HepG2 (cell line): ENCODE measurements at regions not wholly inside any gene's neighbourhood (a gene's known extent, or its start where the extent isn't known, plus 50 kb on each side); places are given as distances from the start of the nearest gene placed in this dataset.

ENCODE experiments used
- ATAC-seq: fragments of 200-7000 bp; cut with Tn5 transposase; 3 replicates; pipeline ENCODE4 v1.9.1; 2020; ENCODE audit warnings: mild to moderate bottlenecking, moderate library complexity
- BruUV-seq: library from RNA; stranded (reverse); fragments of 400-500 nt; replicated peaks from 2 replicates; lab custom pipeline; 2021; lab: Mats Ljungman, UMichigan
- CTCF ChIA-PET: fragments of 300-600 bp; formaldehyde crosslinking; extraction: SDS; loops from one replicate; lab custom pipeline; 2021; ENCODE audit warnings: low total read pairs, inconsistent platforms, low intra/inter-chr PET ratio; lab: Yijun Ruan, JAX
- POLR2A ChIA-PET: fragments of 350-600 bp; sonication (Branson Sonifier 250); formaldehyde crosslinking; loops from one replicate; lab custom pipeline; 2020; ENCODE audit warnings: antibody characterized with exemption, inconsistent platforms; lab: Yijun Ruan, JAX
- DNase-seq: peaks from one replicate; pipeline ENCODE4 v3.0.0-alpha.2; 2015; ENCODE audit warnings: low spot score
- FAIRE-seq: peaks from 3 replicates; lab custom pipeline; 2011; peaks lifted over from hg19 to GRCh38; lab: Jason Lieb, UNC
- H2AFZ ChIP-seq: one replicate; pipeline ENCODE4 v1.6.1; 2011; ENCODE audit warnings: low read length, inconsistent platforms
- H3K27ac ChIP-seq: fragments of 300-600 bp; 3 replicates; pipeline ENCODE4 v1.8.0; 2011; ENCODE audit warnings: mixed run types, mild to moderate bottlenecking, mixed read lengths, low read length, inconsistent platforms; ENCODE audit not compliant: insufficient read depth; ENCODE audit errors: extremely low read length
- H3K27me3 ChIP-seq, 2 experiments: fragments of 200-600 bp in 1 of 2; 2 replicates in 1 of 2; 3 replicates in 1 of 2; pipeline versions ENCODE4 v1.6.0 to v1.8.0; 2011; ENCODE audit warnings: low read length in 2 of 2, mild to moderate bottlenecking in 2 of 2, moderate library complexity in 2 of 2, inconsistent platforms in 1 of 2; ENCODE audit not compliant: insufficient read depth in 2 of 2, control insufficient read depth in 1 of 2
- H3K36me3 ChIP-seq, 2 experiments: fragments of 200-600 bp in 1 of 2; replicated peaks in 1 of 2; 2 replicates in 1 of 2; 3 replicates in 1 of 2; pipeline versions ENCODE4 v1.5.1 to v1.8.0; 2011; ENCODE audit warnings: low read length in 2 of 2, inconsistent platforms in 1 of 2; ENCODE audit not compliant: insufficient read depth in 2 of 2, control insufficient read depth in 1 of 2
- H3K4me1 ChIP-seq: 2 replicates; pipeline ENCODE4 v1.5.1; 2012; ENCODE audit warnings: low read length, inconsistent platforms; ENCODE audit not compliant: insufficient read depth
- H3K4me2 ChIP-seq: 2 replicates; pipeline ENCODE4 v1.6.0; 2011; ENCODE audit warnings: low read depth, low read length, inconsistent platforms
- H3K4me3 ChIP-seq, 3 experiments: fragments of 200-600 bp in 1 of 3; sonication (generic), shearing (Covaris generic) in 1 of 3; replicated peaks in 1 of 3; 2 replicates each; pipeline ENCODE4 v1.5.1; 2011 to 2016; ENCODE audit warnings: low read length in 3 of 3, inconsistent platforms in 2 of 3, low read depth in 2 of 3, mild to moderate bottlenecking in 2 of 3, control low read depth in 1 of 3, mixed read lengths in 1 of 3; ENCODE audit not compliant: insufficient read depth in 1 of 3
- H3K79me2 ChIP-seq: one replicate; pipeline ENCODE4 v1.6.1; 2011; ENCODE audit warnings: low read length, inconsistent platforms; ENCODE audit not compliant: insufficient read depth
- H3K9ac ChIP-seq: 2 replicates; pipeline ENCODE4 v1.6.0; 2011; ENCODE audit warnings: mild to moderate bottlenecking, low read depth, low read length, inconsistent platforms; ENCODE audit not compliant: insufficient read depth
- H3K9me3 ChIP-seq: 2 replicates; pipeline ENCODE4 v1.5.1; 2012; ENCODE audit warnings: mild to moderate bottlenecking, low read length
- H4K20me1 ChIP-seq: 2 replicates; pipeline ENCODE4 v1.6.0; 2011; ENCODE audit warnings: inconsistent platforms, mild to moderate bottlenecking, low read length, moderate library complexity; ENCODE audit not compliant: insufficient read depth
- PTBP1 ChIP-seq: fragments of 200-400 bp; formaldehyde crosslinking; IDR thresholded peaks from 2 replicates; pipeline ENCODE4 v1.6.1; 2018; ENCODE audit warnings: low read length, low read depth; ENCODE audit not compliant: poor library complexity, severe bottlenecking
- ZBTB14 ChIP-seq: sonication (generic); formaldehyde crosslinking; IDR thresholded peaks from 2 replicates; pipeline ENCODE4 v1.4.0; 2020; ENCODE audit warnings: missing genetic modification reagents
- ZNF530 ChIP-seq: sonication (generic); formaldehyde crosslinking; IDR thresholded peaks from 2 replicates; pipeline ENCODE4 v1.5.0; 2020; ENCODE audit warnings: low read depth, mild to moderate bottlenecking, missing genetic modification reagents
- WGBS: methylation state at CpG from one replicate; pipeline ENCODE4 v1.1.6; 2017; ENCODE audit warnings: low lambda C conversion rate; 5-methylcytosine and 5-hydroxymethylcytosine counted together
- in situ Hi-C: cut with HindIII; loops from 2 replicates; pipeline ENCODE4 v1.10.0; 2017; ENCODE audit warnings: low pct_unique_long_range_greater_than_20kb; ENCODE audit not compliant: extremely low pct_ligation_motif_present
- intact Hi-C: fragments of 100-400 bp; cut with micrococcal nuclease; formaldehyde crosslinking; loops from one replicate; pipeline ENCODE4 v1.10.0; 2022; ENCODE audit not compliant: unreplicated experiment
- TF ChIP-seq, protein P1 (sequence below): sonication (generic); formaldehyde crosslinking; IDR thresholded peaks from 2 replicates; pipeline ENCODE4 v1.9.0; 2021; ENCODE audit warnings: missing genetic modification reagents, mild to moderate bottlenecking, borderline replicate concordance
- TF ChIP-seq, protein P2 (sequence below): sonication (generic); formaldehyde crosslinking; IDR thresholded peaks from 2 replicates; pipeline ENCODE4 v1.4.0; 2020; ENCODE audit warnings: missing genetic modification reagents

DNA sequence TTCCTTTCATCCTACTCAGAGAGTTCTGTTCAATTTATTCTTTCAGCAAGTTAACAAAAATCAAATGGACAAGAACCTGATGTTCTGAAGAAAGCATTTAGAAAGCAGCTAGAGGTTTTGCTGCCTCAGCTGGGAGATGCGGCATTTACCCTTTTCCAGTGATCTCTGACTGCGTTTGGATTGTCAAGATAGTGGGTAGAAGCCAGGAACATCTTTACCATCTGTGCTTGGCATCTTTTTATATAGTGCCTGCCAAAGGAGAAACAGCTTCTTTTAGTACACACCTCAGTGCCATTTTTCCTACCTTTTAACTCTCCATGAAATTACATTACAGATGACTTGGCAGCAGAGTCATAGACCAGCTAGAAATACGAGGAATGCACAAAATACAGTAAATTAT, 680.8 kb downstream of the SLITRK1 start:
- Histone ChIP-seq H3K27ac (no peak overlapping the region), H3K4me3 (no peak overlapping the region), H3K9ac (no peak overlapping the region), H3K79me2 (no peaks in the 10 kb centered on the region), H3K4me1 (no peaks in the 10 kb centered on the region), H3K27me3 (no peaks in the 10 kb centered on the region), H3K9me3 (peaks cover 24% of the 10 kb centered on the region; the same call in 1 of the 2 replicates), H2AFZ (no peak overlapping the region), H3K36me3 (no peaks in the 10 kb centered on the region), H4K20me1 (no peaks in the 10 kb centered on the region), H3K4me2 (no peak overlapping the region)
- DNase-seq (no peak), ATAC-seq (no peak), FAIRE-seq (no peak)
- TF ChIP-seq, protein P1, sequence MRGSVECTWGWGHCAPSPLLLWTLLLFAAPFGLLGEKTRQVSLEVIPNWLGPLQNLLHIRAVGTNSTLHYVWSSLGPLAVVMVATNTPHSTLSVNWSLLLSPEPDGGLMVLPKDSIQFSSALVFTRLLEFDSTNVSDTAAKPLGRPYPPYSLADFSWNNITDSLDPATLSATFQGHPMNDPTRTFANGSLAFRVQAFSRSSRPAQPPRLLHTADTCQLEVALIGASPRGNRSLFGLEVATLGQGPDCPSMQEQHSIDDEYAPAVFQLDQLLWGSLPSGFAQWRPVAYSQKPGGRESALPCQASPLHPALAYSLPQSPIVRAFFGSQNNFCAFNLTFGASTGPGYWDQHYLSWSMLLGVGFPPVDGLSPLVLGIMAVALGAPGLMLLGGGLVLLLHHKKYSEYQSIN = no peak
- TF ChIP-seq ZBTB14 (no peak), ZNF530 (no peak), PTBP1 (no peak)
- TF ChIP-seq, protein P2, sequence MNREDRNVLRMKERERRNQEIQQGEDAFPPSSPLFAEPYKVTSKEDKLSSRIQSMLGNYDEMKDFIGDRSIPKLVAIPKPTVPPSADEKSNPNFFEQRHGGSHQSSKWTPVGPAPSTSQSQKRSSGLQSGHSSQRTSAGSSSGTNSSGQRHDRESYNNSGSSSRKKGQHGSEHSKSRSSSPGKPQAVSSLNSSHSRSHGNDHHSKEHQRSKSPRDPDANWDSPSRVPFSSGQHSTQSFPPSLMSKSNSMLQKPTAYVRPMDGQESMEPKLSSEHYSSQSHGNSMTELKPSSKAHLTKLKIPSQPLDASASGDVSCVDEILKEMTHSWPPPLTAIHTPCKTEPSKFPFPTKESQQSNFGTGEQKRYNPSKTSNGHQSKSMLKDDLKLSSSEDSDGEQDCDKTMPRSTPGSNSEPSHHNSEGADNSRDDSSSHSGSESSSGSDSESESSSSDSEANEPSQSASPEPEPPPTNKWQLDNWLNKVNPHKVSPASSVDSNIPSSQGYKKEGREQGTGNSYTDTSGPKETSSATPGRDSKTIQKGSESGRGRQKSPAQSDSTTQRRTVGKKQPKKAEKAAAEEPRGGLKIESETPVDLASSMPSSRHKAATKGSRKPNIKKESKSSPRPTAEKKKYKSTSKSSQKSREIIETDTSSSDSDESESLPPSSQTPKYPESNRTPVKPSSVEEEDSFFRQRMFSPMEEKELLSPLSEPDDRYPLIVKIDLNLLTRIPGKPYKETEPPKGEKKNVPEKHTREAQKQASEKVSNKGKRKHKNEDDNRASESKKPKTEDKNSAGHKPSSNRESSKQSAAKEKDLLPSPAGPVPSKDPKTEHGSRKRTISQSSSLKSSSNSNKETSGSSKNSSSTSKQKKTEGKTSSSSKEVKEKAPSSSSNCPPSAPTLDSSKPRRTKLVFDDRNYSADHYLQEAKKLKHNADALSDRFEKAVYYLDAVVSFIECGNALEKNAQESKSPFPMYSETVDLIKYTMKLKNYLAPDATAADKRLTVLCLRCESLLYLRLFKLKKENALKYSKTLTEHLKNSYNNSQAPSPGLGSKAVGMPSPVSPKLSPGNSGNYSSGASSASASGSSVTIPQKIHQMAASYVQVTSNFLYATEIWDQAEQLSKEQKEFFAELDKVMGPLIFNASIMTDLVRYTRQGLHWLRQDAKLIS (CRISPR knock-in tag) = no peak
- 1% methylated on average over 3 of the region's 3 CpGs for WGBS
- in situ Hi-C loops (no loop called here), intact Hi-C loops (no loop called here)
- BruUV-seq = no TSS peak
- ChIA-PET POLR2A (no interaction called here), CTCF (no interaction called here)
